ENCODE measurements at regions not wholly inside any gene's neighbourhood (a gene's known extent, or its start where the extent isn't known, plus 50 kb on each side); places are given as distances from the start of the nearest gene placed in this dataset.

- TF ChIP-seq CTCF (IDR thresholded peaks at IDR 0.05) = no peak
- TF ChIP-seq POLR2A (IDR thresholded peaks at IDR 0.05) = no peak
These were observed 769.4 kb downstream of the MED13L start for GRCh38 chr12:115507951-115508722.

Data from lower leg skin (tissue), 3 donors.